NCI-H2029 (cell line): ENCODE measurements at regions not wholly inside any gene's neighbourhood (a gene's known extent, or its start where the extent isn't known, plus 50 kb on each side); places are given as distances from the start of the nearest gene placed in this dataset.
"Not testable (repeated sequence)": the region's sequence is repeated elsewhere in the genome, so short reads cannot be mapped to it uniquely, and the experiment has no call there.

Experiments
- DNase-seq: peaks from one replicate; lab custom pipeline; 2025; lab: John Stamatoyannopoulos, UW

- DNase-seq: no peak
Observed at GRCh38 chr4:126526335-126526734, 1106.4 kb upstream of the INTU start.

DNA sequence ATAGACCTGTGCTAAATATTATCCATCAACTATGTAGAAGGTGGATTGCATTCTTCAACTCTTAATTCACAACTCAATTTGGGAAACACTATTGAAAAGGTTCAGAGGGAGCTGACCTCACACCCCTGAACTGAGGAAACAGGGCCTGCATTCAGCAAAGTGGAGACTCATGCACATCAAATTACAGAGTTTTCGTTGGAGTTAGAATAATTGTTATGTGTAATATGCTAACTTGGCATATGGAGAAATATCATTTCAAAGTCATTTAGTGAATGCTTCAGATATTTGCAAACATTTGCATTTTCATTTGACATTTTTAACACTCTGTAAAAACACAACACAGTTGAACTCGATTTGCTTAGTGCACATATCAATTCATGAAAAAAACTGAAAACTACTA lies 1102.8 kb upstream of the INTU start:
- no peak for DNase-seq

DNA sequence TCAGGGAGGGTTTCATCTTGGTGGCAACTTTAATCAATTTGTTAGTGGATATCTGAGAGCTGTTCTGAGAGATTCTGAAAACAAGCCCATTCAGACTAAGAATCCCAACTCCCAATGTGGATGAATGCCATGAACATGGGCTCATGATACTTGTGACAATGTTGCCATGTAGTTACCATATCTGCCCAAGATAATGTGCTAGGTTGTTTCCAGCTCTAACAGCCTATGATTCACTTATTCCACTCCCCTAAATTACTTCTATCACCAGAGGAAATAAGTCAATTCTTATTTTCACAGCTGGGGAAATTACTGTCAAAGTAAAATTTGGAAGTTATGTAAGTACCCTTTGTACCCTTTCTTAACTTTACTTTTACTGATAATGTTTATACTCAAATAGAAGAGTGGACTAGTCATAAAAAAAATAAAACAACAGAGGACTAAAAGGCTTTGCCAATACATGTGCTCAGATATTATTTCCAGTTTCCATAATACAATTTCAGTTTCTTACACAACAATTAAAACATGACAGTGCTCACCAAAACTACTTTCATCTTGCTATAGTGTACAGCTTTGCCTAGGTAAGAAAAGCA lies 1101.7 kb upstream of the INTU start:
- no peak for DNase-seq

- no peak for DNase-seq
Observed at GRCh38 chr4:126532527-126532926, 1100.2 kb upstream of the INTU start.

DNA sequence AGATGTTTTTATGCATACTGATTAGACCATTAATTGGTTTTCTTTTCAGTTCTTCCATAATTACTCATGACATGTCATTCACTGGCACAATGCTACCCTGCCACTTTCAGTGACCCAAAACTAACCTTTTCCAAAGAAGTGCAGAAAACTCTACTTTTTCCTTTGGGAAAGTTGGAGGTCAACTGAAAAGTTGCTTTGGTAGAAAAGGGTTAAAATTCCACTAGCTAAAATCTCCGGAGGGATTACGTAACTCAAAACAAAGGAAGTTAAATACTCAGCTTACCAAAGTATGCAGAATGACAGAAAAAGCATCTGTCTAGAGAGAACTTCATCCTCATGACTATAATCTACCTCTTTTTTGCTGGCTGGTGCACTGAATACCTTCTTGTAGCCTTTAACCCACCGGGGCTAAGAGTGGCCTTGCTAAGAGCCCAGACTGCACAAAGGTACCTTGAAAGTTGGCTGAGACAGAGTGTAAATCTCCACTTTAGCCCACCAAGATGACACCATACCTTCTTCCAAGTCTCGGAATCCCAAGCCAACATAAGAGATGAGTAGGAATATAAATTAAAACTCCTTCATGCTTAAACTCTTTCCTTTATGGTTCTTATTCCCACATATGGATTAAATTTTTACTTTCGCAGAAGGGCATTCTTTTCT lies 1099.5 kb upstream of the INTU start:
- DNase-seq: no peak

- DNase-seq: no peak
Observed at GRCh38 chr4:126539771-126540170, 1093.0 kb upstream of the INTU start.

DNA sequence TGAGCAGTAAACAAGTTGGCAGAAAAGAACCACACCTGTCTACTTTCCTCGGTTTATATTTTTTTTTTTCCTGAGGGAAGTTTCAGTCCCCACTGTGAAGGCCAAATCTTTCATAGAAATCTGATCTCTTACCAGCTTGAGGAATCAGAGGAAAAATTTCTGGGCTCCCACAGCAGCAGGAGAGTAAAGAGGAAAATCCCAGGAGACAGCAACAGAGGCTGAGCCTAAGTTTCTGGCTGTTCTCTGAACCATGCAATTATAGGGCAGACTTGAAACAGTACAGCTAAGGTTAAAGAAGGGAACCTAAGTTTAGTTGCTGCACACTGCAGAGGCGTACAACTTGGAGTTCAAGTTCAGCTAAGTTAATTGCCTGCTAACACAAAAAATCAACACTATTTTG lies 1090.9 kb upstream of the INTU start:
- DNase-seq: no peak

GRCh38 chr4:126544276-126544675 lies 1088.5 kb upstream of the INTU start:
- DNase-seq: no peak

GRCh38 chr4:126546197-126546596 lies 1086.6 kb upstream of the INTU start:
- DNase-seq: not testable (repeated sequence)

DNA sequence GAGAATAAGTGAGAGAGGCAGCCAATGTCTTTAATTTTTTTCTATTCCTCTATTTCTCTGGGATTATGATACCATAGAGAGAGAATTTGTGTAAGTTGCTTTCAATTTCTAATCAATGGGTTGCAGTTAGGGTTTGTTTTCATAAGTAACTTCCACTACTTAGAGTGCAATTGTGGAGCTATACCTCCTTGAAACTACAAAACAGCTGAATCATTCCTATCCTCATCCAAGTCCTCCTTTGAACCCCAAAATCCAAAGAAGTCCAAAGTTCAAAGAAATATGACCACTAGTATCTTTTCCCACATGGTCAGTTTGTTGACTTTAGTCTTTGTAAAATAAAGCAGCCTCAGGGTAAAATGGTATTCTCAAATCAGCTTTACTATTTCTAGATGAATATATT lies 1085.4 kb upstream of the INTU start:
- DNase-seq: no peak

DNA sequence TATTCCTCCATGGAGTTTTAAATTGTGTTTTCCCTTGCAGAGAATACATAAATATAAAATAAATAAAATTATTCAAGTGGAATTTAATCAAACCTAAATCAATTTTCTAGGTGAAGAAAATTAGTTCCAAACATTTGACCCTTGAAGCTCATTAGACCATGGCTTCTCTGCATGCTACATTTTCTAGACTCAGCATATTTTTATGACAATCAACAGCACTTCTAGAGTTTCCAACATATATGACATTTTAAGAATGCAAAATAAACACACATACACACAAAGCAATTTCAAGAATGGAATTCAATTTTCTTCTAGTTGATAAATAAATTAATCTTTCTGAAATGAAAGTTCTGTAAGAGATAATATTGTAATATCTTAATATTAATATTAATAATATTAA lies 1083.9 kb upstream of the INTU start:
- no peak for DNase-seq

- no peak for DNase-seq
Observed at GRCh38 chr4:126552321-126552720, 1080.4 kb upstream of the INTU start.

GRCh38 chr4:126553248-126553647 lies 1079.5 kb upstream of the INTU start:
- no peak for DNase-seq

DNA sequence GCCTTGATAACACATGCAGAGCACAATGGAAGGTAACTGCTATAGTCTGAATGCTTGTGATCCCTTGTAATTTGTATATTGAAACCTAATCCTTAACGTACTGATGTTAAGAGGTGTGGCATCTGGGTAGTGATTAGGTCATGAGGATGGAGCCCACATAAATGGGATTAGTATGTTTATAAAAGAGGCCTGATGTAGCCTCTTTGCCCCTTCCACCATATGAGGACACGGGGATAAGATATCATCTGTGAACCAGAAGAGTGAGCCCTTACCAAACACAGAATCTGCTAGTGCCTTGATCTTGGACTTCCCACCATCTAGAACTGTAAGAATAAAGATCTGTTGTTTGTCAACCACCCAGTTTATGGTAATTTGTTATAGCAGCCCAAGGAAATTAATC lies 1074.2 kb upstream of the INTU start:
- DNase-seq: no peak

DNA sequence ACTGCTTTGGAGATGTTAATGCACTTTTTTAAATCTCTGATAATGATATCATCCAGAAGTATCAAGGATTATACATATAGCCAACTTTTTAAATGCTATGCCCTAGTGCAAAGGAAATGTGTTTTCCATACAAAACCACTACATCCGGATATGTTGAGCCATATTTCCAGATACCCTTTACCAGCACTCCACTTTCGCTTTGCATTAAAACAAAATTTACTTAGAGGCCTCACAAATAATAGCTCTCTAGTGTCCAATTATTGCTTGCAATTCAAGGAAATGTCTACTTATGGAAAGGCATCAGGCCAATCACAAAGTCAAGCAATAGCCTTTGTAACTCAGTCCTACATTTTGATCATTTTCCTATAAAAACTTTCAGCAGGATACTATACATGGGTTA lies 1072.8 kb upstream of the INTU start:
- no peak for DNase-seq

DNA sequence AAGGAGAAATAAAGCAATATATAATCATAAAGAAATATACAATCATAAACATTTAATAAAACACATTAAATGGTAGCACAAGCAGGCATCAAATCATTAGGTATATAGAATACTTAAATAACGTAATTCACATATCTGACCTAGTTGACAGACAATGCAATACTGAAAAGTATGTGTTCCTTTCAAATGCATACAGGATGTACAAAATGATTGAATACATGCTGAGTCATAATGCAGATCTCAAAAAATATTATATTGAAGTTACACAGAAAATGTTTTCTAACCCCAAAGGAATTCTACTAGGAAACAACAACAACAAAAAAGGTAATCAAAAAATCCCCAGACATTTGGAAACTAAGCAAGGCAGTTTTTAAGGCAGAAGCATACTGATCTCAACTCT lies 1072.0 kb upstream of the INTU start:
- DNase-seq: no peak

- no peak for DNase-seq
Observed at GRCh38 chr4:126563389-126563788, 1069.4 kb upstream of the INTU start.

DNA sequence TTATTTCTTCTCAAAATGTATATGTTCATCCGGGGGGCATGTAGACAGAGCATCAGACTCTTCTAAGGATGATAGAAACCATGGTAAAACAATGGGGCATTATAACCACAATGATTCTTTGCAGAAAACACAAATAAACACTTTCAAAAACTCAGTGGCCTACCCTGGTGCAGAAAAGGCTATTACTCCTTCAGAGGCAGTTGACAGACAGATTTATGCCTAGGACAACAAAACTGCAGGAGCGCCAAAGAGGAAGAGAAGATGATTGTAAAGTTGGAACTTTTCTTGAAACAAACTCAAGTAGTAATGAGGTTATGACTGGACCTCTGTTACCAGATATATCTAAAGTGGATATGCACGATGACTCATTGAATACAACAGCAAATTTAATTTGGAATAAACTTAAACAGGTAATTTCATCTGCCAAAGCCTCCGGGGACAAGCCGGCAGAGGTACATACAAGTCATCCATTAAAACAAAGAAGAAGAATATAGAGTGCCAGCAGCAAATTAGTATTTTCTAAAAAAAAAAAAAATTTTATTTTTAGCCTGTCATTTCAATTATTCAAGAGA lies 1068.4 kb upstream of the INTU start:
- DNase-seq: no peak

DNA sequence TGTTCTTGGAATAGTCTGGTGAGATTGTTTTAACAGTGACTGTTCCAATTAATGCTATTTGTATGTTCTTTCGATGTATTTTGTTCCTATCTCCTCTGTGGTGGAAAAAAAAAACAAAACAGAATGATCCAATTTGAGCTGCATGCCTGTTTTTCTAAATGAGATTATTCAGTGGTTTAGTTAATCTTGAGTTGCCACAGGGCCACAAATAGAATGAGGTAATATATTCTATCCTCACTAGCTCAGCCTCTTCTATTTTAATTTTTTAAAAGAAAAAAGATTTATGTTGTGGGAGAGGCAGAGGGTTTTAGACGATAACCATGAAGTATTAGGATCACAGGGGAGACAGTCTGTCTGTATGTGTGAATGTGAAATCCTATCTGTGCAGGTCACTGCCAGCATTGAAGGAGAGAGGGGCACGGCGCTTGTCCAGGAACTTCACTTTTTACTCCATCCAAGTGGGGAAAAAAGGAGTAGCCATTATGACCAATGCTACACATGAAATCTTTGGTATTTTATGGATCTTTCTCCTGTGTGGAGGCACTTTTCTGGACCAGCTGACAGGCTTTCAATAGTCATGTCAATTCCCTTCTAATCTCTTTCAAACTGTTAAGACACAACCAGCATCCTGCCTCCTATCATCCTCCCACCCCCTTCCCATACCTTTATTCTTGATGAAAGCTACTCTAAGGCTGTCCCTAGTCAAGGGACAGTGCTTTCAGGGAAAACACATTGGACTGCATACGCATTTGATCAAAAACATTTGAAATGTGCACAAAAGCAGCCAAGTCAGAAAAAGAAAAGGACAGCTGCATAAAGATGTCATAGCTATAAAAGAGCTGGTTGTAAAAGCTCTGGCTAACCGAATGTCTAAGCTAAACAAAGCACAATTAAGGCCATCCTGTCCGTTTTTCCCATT lies 1063.8 kb upstream of the INTU start:
- DNase-seq: no peak

DNA sequence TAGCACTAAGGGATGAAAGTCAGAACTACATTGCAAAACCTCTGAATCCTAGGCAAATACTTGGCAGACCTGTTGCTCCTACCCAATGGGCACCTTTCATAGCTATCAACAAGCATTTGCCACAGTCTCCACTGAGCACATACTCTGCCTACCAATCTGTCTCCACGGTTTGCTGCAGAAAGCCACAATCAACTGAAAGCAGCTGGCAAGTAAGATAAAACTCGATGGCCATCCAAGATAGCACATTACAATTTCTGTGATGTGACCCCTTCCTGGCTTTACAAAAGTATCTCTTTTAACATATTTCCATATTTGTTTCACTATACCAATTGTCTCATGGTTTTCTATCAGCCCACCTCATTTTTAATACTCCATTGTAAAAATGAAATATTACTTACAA lies 1060.5 kb upstream of the INTU start:
- no peak for DNase-seq

GRCh38 chr4:126582737-126583136 lies 1050.0 kb upstream of the INTU start:
- DNase-seq: no peak

- DNase-seq: no peak
Observed at GRCh38 chr4:126583509-126583908, 1049.2 kb upstream of the INTU start.

GRCh38 chr4:126591583-126591982 lies 1041.2 kb upstream of the INTU start:
- no peak for DNase-seq
